Kidney epithelial cell (primary cell): ENCODE measurements at regions not wholly inside any gene's neighbourhood (a gene's known extent, or its start where the extent isn't known, plus 50 kb on each side); places are given as distances from the start of the nearest gene placed in this dataset.

Source experiments
- DNase-seq: peaks from one replicate; pipeline ENCODE4 v3.0.0-alpha.2; 2010; ENCODE audit warnings: low read depth
- H3K27me3 ChIP-seq: 2 replicates; pipeline ENCODE4 v1.6.0; 2011; ENCODE audit warnings: low read length; ENCODE audit not compliant: control insufficient read depth, insufficient read depth
- H3K36me3 ChIP-seq: 2 replicates; pipeline ENCODE4 v1.5.1; 2011; ENCODE audit warnings: low read length; ENCODE audit not compliant: control insufficient read depth, insufficient read depth
- H3K4me3 ChIP-seq: 2 replicates; pipeline ENCODE4 v1.5.1; 2011; ENCODE audit warnings: low read depth, mild to moderate bottlenecking, control low read depth, low read length
- CTCF ChIP-seq: IDR thresholded peaks from 2 replicates; pipeline ENCODE4 v1.5.1; 2011; ENCODE audit warnings: mild to moderate bottlenecking, moderate library complexity, low read length, control low read depth, inconsistent platforms; ENCODE audit not compliant: insufficient read depth, poor library complexity, severe bottlenecking

- Histone ChIP-seq H3K27me3 (no peaks in the 10 kb centered on the region), H3K4me3 (no peak overlapping the region), H3K36me3 (no peaks in the 10 kb centered on the region)
- no peak for DNase-seq
- no peak for TF ChIP-seq CTCF
These were observed 621.5 kb upstream of the TBL1XR1 start for GRCh38 chr3:177818712-177819240.

- no peak for DNase-seq
- Histone ChIP-seq H3K36me3 (no peaks in the 10 kb centered on the region), H3K4me3 (no peak overlapping the region), H3K27me3 (no peaks in the 10 kb centered on the region)
- TF ChIP-seq CTCF = no peak
These were observed 623.5 kb upstream of the TBL1XR1 start for GRCh38 chr3:177820683-177821316.

GRCh38 chr3:177822681-177823096 is 625.4 kb upstream of the TBL1XR1 start:
- no peak for TF ChIP-seq CTCF
- DNase-seq = no peak
- Histone ChIP-seq H3K4me3 (no peak overlapping the region), H3K27me3 (no peaks in the 10 kb centered on the region), H3K36me3 (no peaks in the 10 kb centered on the region)

GRCh38 chr3:177823701-177824189 is 626.5 kb upstream of the TBL1XR1 start:
- DNase-seq = no peak
- H3K27me3 ChIP-seq = no peaks in the 10 kb centered on the region
- no peaks in the 10 kb centered on the region for H3K36me3 ChIP-seq
- TF ChIP-seq CTCF = no peak
- no peak overlapping the region for H3K4me3 ChIP-seq

GRCh38 chr3:177824190-177824786 is 627.0 kb upstream of the TBL1XR1 start:
- DNase-seq = no peak
- Histone ChIP-seq H3K4me3 (no peak overlapping the region), H3K27me3 (no peaks in the 10 kb centered on the region), H3K36me3 (no peaks in the 10 kb centered on the region)
- TF ChIP-seq CTCF = no peak
